GM12872 (cell line): ENCODE measurements at regions not wholly inside any gene's neighbourhood (a gene's known extent, or its start where the extent isn't known, plus 50 kb on each side); places are given as distances from the start of the nearest gene placed in this dataset.

Experiments used
- TF ChIP-seq, protein P1 (sequence below): IDR thresholded peaks from 3 replicates; pipeline ENCODE4 v1.5.1; 2011; ENCODE audit warnings: low read depth, mild to moderate bottlenecking, low read length, moderate library complexity; ENCODE audit not compliant: insufficient read depth

DNA sequence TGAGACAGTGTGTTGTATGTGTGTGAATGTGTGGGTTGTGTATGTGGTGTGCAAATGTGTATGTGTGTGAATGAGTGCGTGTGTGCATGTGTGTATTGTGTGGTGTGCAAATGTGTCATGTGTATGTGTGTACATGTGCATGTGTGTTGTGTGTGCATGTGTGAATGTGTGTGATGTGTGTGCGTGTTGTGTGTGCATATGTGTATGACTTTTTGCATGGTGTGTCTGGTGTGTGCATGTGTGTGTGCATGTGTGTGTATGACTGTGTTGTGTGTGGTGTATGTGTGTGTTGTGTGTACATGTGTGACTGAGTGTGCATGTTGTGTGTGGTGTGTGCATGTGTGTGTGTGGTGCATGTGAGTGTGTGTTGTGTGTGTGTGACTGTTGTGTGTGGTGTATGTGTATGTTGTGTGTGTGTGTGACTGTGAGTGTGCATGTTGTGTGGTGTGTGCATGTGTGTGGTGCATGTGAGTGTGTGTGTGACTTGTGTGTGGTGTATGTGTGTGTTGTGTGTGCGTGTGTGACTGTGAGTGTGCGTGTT lies 268.3 kb downstream of the DCDC2C start:
- TF ChIP-seq, protein P1, sequence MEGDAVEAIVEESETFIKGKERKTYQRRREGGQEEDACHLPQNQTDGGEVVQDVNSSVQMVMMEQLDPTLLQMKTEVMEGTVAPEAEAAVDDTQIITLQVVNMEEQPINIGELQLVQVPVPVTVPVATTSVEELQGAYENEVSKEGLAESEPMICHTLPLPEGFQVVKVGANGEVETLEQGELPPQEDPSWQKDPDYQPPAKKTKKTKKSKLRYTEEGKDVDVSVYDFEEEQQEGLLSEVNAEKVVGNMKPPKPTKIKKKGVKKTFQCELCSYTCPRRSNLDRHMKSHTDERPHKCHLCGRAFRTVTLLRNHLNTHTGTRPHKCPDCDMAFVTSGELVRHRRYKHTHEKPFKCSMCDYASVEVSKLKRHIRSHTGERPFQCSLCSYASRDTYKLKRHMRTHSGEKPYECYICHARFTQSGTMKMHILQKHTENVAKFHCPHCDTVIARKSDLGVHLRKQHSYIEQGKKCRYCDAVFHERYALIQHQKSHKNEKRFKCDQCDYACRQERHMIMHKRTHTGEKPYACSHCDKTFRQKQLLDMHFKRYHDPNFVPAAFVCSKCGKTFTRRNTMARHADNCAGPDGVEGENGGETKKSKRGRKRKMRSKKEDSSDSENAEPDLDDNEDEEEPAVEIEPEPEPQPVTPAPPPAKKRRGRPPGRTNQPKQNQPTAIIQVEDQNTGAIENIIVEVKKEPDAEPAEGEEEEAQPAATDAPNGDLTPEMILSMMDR: no peak

- TF ChIP-seq, protein P1: no peak
These were observed 269.0 kb downstream of the DCDC2C start for GRCh38 chr2:3972377-3972776.

- TF ChIP-seq, protein P1: no peak
These were observed 271.4 kb downstream of the DCDC2C start for GRCh38 chr2:3974765-3975164.

- TF ChIP-seq, protein P1: no peak
These were observed 278.1 kb downstream of the DCDC2C start for GRCh38 chr2:3981446-3981987.

GRCh38 chr2:3982160-3982559 lies 278.8 kb downstream of the DCDC2C start:
- TF ChIP-seq, protein P1: no peak

DNA sequence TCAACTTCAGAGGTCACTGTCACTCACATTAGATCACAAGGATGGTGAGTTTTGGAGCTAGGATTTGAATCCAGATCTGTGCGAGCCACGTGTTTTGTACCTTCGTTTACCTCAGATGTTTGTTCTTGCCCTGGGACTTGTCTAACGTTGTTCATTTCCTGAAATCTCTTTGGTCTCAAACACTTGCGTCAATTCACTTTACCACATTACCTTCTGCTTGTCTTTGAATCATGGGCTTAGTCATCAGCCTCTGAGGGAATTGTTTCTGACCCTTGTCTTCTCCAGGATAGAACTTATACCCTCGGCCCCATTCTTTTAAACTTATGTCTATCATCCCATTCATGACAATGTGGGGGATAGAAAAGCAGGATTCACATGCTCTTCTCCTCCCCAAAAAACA lies 282.7 kb downstream of the DCDC2C start:
- TF ChIP-seq, protein P1: no peak

- TF ChIP-seq, protein P1: no peak
These were observed 283.3 kb downstream of the DCDC2C start for GRCh38 chr2:3986530-3987258.
